MCF 10A (cell line): ENCODE measurements at regions not wholly inside any gene's neighbourhood (a gene's known extent, or its start where the extent isn't known, plus 50 kb on each side); places are given as distances from the start of the nearest gene placed in this dataset.

Source experiments
- BruUV-seq: library from RNA; stranded (reverse); fragments of 400-500 nt; replicated peaks from 2 replicates; lab custom pipeline; 2021; lab: Mats Ljungman, UMichigan
- CTCF ChIA-PET: fragments of 300-600 bp; sonication (Branson Sonifier 250); formaldehyde crosslinking; extraction: SDS; loops from one replicate; lab custom pipeline; 2021; ENCODE audit warnings: antibody characterized with exemption, inconsistent platforms; lab: Yijun Ruan, JAX
- POLR2A ChIA-PET: fragments of 300-600, 350-650 bp; sonication (Branson Sonifier 250); formaldehyde crosslinking; extraction: SDS; loops from one replicate; lab custom pipeline; 2020; ENCODE audit warnings: antibody characterized with exemption, inconsistent platforms; lab: Yijun Ruan, JAX
- DNase-seq: peaks from one replicate; pipeline ENCODE4 v3.0.0-alpha.2; 2018; ENCODE audit not compliant: unreplicated experiment
- H3K27ac Mint-ChIP-seq: one replicate; pipeline ENCODE4 v1.8.0; 2022; ENCODE audit warnings: mild to moderate bottlenecking, low read depth, mixed read lengths; ENCODE audit not compliant: unreplicated experiment
- H3K27me3 Mint-ChIP-seq: one replicate; pipeline ENCODE4 v1.8.0; 2022; ENCODE audit warnings: mixed read lengths; ENCODE audit not compliant: insufficient read depth, unreplicated experiment
- H3K36me3 Mint-ChIP-seq: one replicate; pipeline ENCODE4 v1.8.0; 2022; ENCODE audit warnings: mild to moderate bottlenecking, moderate library complexity, mixed read lengths; ENCODE audit not compliant: insufficient read depth, unreplicated experiment
- H3K4me1 Mint-ChIP-seq: one replicate; pipeline ENCODE4 v1.8.0; 2022; ENCODE audit warnings: mixed read lengths; ENCODE audit not compliant: insufficient read depth, unreplicated experiment
- H3K4me3 Mint-ChIP-seq: one replicate; pipeline ENCODE4 v1.8.0; 2022; ENCODE audit warnings: mild to moderate bottlenecking, moderate library complexity, mixed read lengths; ENCODE audit not compliant: unreplicated experiment
- H3K9me3 Mint-ChIP-seq: one replicate; pipeline ENCODE4 v1.8.0; 2022; ENCODE audit warnings: mixed read lengths; ENCODE audit not compliant: unreplicated experiment
- intact Hi-C: fragments of 100-400 bp; cut with micrococcal nuclease; formaldehyde crosslinking; loops from 2 replicates; pipeline ENCODE4 v1.14.1; 2022
- TF ChIP-seq, protein P1 (sequence below): fragments of 200-600 bp; IDR thresholded peaks from one replicate; pipeline ENCODE4 v1.8.0; 2022; ENCODE audit warnings: antibody characterized with exemption, mild to moderate bottlenecking; ENCODE audit not compliant: unreplicated experiment

DNA sequence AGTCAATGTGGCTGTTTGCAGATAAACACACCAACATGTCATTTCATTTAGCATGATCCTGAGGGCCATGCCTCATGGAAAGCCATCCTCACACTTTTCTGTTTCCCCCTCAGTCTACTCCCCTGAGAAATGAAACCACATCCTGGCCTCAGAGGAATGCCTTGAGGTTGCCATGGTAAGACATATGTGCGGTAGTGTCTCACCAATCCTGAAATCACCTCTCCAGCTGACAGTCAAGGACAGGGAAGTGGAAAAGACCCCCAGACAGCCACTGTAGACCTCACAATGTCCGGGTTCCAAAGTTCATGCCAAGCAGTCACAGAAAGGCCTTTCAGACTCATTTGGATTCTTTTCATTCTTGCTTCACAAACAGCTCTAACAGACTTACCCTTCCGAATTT, 175.2 kb upstream of the PKDCC start:
- BruUV-seq: no TSS peak
- intact Hi-C loops: no loop called here
- Mint-ChIP-seq H3K4me1 (no peaks in the 10 kb centered on the region), H3K9me3 (no peaks in the 10 kb centered on the region), H3K4me3 (no peak overlapping the region), H3K27me3 (no peaks in the 10 kb centered on the region), H3K36me3 (no peaks in the 10 kb centered on the region), H3K27ac (no peak overlapping the region)
- TF ChIP-seq, protein P1, sequence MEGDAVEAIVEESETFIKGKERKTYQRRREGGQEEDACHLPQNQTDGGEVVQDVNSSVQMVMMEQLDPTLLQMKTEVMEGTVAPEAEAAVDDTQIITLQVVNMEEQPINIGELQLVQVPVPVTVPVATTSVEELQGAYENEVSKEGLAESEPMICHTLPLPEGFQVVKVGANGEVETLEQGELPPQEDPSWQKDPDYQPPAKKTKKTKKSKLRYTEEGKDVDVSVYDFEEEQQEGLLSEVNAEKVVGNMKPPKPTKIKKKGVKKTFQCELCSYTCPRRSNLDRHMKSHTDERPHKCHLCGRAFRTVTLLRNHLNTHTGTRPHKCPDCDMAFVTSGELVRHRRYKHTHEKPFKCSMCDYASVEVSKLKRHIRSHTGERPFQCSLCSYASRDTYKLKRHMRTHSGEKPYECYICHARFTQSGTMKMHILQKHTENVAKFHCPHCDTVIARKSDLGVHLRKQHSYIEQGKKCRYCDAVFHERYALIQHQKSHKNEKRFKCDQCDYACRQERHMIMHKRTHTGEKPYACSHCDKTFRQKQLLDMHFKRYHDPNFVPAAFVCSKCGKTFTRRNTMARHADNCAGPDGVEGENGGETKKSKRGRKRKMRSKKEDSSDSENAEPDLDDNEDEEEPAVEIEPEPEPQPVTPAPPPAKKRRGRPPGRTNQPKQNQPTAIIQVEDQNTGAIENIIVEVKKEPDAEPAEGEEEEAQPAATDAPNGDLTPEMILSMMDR: no peak
- CTCF ChIA-PET: interaction anchor here (0.6 to 16.9 kb wide), 11 partner anchors 13 to 469 kb away, joined by 3 to 612 read pairs (median 4); no protein-coding TSS in a partner anchor
- DNase-seq: no peak
- POLR2A ChIA-PET: interaction anchor here (0.5 kb wide), 1 partner anchor 21 kb away, joined by 3 read pairs; no protein-coding TSS in a partner anchor

DNA sequence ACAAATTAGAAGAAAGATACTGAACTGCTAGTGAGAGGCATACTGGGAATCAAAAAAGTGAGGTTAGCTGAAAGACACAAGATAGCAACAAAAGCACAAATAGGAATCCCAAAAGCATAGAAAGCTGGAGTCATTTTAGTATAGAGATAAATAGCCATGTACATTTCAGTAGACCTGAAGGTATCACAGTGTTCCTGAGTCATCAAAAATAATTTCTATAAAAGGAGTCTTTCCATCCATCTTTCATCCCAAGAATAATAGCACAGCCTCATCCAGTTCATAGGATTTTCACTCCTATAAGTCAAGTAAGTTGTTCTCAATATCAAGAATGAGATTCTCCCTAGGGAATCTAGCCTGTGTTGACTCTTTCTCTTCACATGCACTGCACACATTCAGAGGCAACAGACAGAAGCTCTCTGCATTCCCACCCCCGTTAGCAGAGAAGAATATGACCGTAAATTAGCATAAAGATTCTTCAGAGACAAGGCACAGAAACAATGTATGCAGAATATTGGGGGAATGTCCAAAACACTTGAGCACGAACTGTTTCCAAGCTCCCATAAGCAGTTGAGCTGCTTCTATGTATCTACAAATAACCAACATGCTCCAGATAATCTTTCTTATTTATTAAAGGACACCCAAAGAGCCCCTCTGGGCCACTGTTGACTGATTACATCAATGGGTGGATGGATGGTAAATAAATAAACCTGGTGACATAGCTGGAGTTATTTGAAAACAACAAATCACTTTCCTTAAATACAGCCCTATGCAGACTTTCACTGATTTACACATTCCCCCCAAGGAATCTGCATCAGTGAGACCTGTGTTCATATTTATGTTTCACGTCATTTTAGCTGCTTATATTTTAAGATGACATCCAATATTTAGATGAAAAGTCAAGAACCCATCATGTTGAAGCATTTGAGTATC, 174.5 kb upstream of the PKDCC start:
- no peak overlapping the region for H3K27ac Mint-ChIP-seq
- no TSS peak for BruUV-seq
- ChIA-PET POLR2A (no interaction called here), CTCF (interaction anchor here (0.6 to 16.9 kb wide), 8 partner anchors 13 to 469 kb away, joined by 3 to 612 read pairs (median 4); no protein-coding TSS in a partner anchor)
- DNase-seq: no peak
- H3K4me3 Mint-ChIP-seq: no peak overlapping the region
- no peaks in the 10 kb centered on the region for H3K9me3 Mint-ChIP-seq
- H3K36me3 Mint-ChIP-seq: no peaks in the 10 kb centered on the region
- no peaks in the 10 kb centered on the region for H3K27me3 Mint-ChIP-seq
- TF ChIP-seq, protein P1: no peak
- H3K4me1 Mint-ChIP-seq: no peaks in the 10 kb centered on the region
- intact Hi-C loops: no loop called here

DNA sequence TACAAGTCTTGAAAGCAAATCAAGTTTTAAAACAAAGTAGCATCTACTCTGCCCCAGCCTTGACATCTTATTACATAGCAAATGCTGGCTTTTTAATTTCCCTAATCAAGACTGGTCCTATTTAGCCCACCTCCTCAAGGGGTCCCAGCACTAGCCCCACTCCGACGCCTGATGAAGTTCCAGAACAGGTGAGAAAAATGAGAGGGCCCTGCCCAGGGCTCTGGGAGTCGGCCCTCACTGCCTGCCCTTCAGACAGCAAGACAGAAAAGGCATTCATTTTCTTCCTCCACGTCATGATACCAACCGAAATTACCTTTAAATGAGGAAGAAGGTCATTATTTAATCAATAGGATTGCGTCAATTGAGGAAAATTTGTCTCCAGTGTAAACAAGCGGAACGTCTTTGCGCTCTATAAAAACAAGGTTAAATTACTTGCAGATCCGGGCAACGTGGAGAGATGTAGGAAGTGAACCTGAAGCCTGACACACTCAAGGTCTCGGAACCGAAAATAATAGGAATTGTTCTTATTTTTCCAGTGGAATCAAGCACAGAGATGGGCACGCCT, 170.6 kb upstream of the PKDCC start:
- intact Hi-C loops: no loop called here
- Mint-ChIP-seq H3K27ac (no peak overlapping the region), H3K4me1 (peaks cover 6% of the 10 kb centered on the region), H3K9me3 (no peaks in the 10 kb centered on the region), H3K36me3 (no peaks in the 10 kb centered on the region), H3K4me3 (no peak overlapping the region), H3K27me3 (no peaks in the 10 kb centered on the region)
- no TSS peak for BruUV-seq
- TF ChIP-seq, protein P1: no peak
- ChIA-PET CTCF (interaction anchor here (0.6 to 16.9 kb wide), 6 partner anchors 8 to 1732 kb away, joined by 3 to 612 read pairs (median 6); no protein-coding TSS in a partner anchor), POLR2A (no interaction called here)
- no peak for DNase-seq

DNA sequence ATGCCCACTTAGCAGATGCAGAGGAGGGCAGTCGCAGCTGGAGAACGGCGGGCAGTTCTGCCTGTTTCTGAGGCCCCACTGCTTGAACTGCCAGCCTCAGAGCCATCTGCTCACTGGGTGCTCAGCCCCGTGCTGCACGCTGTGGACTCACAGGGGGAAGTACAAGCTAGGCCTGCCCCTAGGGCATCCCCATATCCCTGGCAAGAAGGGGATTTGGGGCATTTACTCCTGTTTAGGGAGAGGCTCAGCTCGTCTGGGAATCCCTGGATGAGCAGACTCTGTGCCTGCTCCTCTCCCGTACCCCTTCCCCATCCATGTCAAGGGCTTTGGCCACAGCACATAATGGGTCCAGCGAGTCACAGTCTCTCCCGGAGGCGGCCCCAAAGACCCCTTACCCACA, 169.8 kb upstream of the PKDCC start:
- Mint-ChIP-seq H3K27ac (no peak overlapping the region), H3K36me3 (no peaks in the 10 kb centered on the region), H3K9me3 (no peaks in the 10 kb centered on the region), H3K4me1 (peaks cover 6% of the 10 kb centered on the region), H3K27me3 (no peaks in the 10 kb centered on the region), H3K4me3 (no peak overlapping the region)
- intact Hi-C loops: no loop called here
- BruUV-seq: no TSS peak
- TF ChIP-seq, protein P1: no peak
- ChIA-PET POLR2A (no interaction called here), CTCF (interaction anchor here (0.6 to 16.9 kb wide), 8 partner anchors 9 to 369 kb away, joined by 3 to 612 read pairs (median 6); no protein-coding TSS in a partner anchor)
- DNase-seq: no peak
